ENCODE measurements at regions not wholly inside any gene's neighbourhood (a gene's known extent, or its start where the extent isn't known, plus 50 kb on each side); places are given as distances from the start of the nearest gene placed in this dataset.
"Not testable (repeated sequence)": the region's sequence is repeated elsewhere in the genome, so short reads cannot be mapped to it uniquely, and the experiment has no call there.

DNA sequence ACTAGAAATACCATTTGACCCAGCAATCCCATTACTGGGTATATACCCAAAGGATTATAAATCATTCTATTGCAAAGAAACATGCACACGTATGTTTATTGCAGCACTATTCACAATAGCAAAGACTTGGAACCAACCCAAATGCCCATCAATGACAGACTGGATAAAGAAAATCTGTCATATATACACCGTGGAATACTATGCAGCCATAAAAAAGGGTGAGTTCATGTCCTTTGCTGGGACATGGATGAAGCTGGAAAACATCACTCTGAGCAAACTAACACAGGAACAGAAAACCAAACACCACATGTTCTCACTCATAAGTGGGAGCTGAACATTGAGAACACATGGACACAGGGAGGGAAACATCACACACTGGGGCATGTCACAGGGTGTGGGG, 180.7 kb upstream of the IRX4 start:
- DNase-seq = not testable (repeated sequence)

- DNase-seq = no peak
Measured at GRCh38 chr5:2052687-2053086, 170.0 kb upstream of the IRX4 start.

- no peak for DNase-seq
Measured at GRCh38 chr5:2049876-2050275, 167.2 kb upstream of the IRX4 start.

GRCh38 chr5:2048664-2049063, 165.9 kb upstream of the IRX4 start:
- no peak for DNase-seq

DNA sequence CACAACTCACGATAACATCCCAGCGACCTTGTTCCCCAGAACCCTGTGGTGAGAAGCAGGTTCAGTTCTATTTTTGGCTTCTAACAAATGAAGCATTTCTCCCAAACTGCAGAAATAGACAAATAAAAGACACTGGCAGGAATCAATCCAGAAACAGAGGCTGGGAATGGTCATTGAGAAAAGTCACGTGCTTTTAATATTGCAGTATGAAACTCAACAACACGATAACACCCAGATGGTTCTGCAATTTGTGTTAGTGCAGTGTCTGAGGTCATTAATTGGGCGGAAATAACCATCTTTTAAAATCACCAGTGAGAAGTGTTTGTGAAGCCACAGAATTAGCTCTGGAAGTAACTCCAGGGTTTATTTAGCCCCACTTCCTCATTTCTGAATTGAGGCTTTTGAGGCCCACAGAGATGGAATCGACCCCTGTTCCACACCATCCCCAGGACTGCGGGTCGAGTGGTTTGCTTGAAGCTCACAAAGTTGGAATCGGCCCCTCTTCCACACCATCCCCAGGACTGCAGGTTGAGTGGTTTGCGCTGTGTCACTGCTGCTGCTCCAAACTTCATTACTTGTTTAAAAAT, 164.7 kb upstream of the IRX4 start:
- no peak for DNase-seq

GRCh38 chr5:2044041-2044440, 161.3 kb upstream of the IRX4 start:
- no peak for DNase-seq

DNA sequence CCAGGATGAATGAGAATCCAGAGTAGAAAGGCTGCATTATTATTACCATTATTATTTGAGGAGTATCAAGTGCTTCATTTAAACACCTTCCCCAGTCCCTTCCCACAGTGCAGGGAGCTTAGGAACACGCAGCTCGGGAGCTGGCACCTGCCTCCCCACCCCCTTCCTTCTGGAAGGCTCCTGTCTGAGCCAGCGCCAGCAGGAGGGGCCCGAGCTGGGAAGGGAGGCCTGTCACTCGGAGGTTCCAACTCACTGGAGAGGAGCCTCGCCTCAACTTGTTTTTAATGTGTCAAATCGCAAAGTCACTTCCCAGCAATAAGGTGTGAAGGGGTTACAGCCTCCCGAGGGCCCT, 156.4 kb upstream of the IRX4 start:
- DNase-seq = no peak

DNA sequence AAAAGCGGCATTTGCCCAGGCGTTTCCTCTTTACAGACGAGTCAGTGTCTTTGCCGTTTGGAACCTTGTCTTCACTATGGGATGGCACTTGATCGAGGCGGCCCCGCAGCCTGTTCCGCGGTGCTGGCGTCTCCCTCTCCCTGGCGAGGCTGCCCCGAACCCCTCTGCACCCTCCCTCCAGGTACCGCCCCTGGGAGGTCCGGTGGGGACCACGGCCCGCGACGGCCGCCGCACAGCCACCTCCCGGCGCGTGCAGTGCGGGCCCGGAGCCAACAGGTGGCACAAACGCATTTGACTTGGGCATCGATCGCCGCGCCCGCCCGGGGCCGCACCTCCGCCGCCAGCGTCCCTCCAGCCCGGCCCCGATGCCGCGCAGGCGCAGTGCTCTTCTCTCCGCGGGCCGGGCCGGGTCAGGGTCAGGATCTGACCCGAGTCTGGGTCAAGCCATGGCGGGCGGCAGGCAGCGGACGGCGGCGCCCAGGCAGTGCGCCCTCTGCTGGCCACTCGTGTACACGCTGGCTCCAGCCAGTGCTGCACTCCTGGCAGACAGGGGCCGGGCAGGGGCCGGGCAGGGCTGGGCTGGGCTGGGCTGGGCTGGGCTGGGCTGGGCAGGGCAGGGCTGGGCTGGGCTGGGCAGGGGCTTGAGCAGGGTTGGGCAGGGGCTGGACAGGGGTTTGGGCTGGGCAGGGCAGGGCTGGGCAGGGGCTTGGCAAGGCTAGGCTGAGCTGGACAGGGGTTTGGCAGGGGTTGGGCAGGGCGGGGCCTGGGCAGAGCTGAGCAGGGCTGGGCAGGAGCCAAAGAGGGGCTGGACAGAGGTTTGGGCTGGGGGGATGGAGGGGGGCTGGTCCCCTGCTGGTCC, 155.8 kb upstream of the IRX4 start:
- peak; percentile 59 for DNase-seq

- no peak for DNase-seq
Measured at GRCh38 chr5:2036885-2037284, 154.2 kb upstream of the IRX4 start.

DNA sequence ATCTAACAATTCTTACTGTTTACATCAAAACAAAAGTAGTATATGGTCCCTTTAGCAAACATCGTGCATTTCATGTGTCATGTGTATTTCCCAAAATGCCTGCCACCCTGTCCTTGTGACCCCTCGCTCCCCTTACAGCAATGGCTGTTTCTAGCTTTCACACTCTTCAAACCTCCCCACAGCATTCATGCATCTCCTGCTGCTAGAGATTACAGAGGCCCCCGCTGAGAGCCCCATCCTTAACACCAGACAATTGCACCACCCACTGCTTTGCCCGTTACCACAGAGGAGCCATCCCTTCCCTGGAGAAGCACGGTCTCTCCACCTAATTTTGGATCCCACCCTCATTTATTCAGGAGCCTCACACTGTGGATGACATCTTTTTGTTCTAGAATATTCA, 149.7 kb upstream of the IRX4 start:
- DNase-seq = no peak

- no peak for DNase-seq
Measured at GRCh38 chr5:2031581-2031980, 148.9 kb upstream of the IRX4 start.

DNA sequence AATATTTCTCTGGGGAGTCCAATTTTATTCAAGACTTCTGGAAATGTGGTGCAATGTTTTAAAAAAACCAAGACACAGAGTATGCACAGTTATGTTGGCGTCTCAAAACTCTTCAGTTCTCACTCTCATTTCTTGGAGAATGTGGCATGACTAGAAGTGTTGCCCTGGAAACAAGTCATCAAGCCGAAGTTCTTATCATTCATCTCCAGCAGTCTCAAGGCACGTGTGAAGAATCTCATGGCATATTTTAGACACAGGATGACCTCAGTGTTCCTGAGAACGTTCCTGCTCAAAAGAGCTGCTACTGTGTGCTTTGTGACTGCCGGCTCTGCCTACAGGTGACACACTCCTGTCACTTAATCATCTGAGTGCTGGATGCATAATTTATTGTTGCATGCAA, 147.4 kb upstream of the IRX4 start:
- no peak for DNase-seq

DNA sequence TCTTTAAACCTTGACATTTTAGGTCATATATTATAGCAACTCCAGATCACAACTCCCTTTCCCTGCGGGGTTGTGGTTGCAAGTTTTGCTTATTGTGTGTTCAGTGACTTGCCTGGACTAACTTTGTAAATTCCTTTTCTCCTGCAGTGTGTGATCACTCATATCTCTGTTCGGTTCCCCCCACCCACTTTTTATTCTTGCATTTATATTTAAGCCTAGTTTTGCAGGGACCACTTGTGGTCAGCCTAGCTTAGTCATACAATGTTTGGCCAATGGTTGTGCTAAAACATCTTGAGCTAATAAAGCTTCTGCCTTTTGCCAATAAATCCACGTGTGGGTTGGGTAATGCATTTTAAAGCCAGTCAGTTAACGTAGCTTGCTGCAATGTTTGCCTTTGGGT, 146.5 kb upstream of the IRX4 start:
- no peak for DNase-seq

DNA sequence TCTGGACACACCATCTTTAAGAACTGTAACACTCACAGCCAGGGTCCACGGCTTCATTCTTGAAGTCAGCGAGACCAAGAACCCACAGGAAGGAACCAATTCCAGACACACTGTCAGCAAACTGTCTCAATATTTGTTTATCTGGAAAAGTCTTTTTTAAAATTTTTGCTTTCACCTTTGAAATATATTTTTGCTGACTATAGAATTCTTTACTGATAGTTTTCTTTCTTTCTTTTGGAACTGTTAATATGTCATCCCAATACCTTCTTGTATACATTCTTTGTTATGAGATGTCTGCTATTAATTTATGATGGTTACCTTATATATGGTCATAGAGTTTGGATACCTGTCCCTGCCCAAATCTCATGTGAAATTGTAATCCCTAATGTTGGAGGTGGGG, 145.1 kb upstream of the IRX4 start:
- no peak for DNase-seq

DNA sequence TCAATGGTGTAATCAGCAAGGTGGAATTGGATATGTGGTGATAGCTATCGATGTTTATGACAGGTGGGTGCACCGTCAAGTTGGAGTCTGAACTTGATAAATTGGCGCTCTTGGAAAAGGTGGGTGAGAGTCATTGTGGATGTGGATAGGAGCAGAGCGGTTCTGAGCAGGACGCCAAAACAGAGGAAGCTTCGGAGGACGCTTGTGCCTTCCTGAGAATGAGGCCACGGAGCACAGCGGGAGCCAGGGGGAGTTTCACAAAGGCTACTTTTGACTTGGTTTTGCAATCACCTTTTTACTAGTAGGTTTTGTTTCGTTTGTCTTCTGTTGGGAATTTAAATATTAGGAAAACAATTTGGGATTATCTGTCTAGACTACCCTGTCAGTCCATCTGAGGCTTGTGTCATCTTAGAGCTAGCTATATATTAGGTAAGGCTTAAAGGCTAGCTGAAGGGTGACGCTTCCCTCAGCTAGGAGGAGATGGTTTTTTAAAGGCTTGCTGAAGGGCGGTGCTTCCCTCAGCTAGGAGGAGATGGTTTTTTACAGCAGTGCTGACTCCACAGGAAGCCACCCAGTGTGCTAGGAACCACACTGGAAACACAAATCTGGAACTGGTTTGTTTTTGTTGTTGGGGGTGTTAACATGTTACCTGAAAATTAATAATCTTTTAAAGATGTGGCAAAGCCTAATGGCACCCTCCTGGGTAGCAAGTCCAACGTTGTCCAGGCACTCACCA, 142.4 kb upstream of the IRX4 start:
- DNase-seq = no peak

DNA sequence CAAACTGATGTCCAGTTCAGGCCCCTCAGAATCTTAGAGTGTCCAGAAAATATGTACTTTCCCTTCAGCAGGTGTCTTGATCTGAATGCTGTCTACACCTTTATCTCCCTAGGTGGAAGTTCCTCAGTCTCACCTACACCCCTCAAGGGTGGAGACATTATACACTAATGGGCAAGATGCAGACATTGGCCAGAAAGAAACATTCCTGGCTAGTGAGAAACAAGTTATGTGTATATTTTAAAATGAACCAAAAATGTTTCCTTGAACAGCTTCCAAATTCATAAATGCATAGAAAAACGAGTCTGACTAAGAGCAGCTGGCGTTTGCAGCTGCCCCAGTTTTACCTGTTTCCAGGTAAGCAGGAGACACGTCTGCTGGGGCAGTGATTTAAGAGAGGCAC, 140.5 kb upstream of the IRX4 start:
- no peak for DNase-seq

- no peak for DNase-seq
Measured at GRCh38 chr5:2022436-2022835, 139.7 kb upstream of the IRX4 start.

DNA sequence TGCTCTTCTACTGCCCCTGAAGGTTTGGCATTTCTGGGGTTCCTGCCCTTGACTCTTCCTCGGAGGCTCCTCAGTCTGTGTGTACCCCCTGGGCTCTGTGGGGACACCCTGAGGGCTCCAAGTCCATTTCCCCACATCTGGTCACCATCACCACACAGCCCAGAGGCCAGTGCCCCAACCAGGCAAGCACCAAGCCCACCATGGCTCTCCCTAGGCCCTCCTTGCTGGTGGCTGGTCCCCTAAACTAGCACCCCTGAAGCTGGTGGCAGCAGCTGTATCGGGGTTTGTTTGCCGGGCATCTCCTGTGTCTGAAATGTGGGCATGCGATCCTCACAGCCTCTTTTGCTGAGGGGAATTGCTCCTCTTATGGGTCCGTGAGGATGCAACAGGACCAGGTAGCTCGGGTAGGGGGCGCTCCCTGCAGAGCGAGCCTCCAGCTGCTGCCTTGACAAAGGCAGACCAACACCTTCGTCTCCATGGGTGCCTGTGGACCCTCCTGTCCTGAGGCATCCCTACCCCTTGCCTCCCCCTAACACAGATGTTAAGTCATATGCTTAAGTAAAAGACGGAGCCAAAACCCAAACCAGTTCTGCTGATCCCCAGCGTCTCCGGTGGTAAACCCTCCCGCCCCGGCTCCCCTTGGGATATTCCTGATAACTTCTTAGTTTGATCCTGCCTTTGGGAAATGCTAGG, 138.9 kb upstream of the IRX4 start:
- no peak for DNase-seq

GRCh38 chr5:2020730-2021129, 138.0 kb upstream of the IRX4 start:
- no peak for DNase-seq

- no peak for DNase-seq
Measured at GRCh38 chr5:2019716-2020115, 137.0 kb upstream of the IRX4 start.

GRCh38 chr5:2018390-2018724, 135.6 kb upstream of the IRX4 start:
- no peak for DNase-seq

- DNase-seq = peak; percentile 9
Measured at GRCh38 chr5:2017540-2018389, 135.0 kb upstream of the IRX4 start.

- no peak for DNase-seq
Measured at GRCh38 chr5:2015961-2016360, 133.2 kb upstream of the IRX4 start.
